GM19351 (cell line): ENCODE measurements at regions not wholly inside any gene's neighbourhood (a gene's known extent, or its start where the extent isn't known, plus 50 kb on each side); places are given as distances from the start of the nearest gene placed in this dataset.
"Not testable (repeated sequence)": the region's sequence is repeated elsewhere in the genome, so short reads cannot be mapped to it uniquely, and the experiment has no call there.

Experiments used
- ATAC-seq: cut with Tn5 transposase; IDR thresholded peaks from one replicate; pipeline ENCODE4 v1.9.1; 2021; ENCODE audit warnings: mild to moderate bottlenecking, moderate library complexity; ENCODE audit not compliant: unreplicated experiment

DNA sequence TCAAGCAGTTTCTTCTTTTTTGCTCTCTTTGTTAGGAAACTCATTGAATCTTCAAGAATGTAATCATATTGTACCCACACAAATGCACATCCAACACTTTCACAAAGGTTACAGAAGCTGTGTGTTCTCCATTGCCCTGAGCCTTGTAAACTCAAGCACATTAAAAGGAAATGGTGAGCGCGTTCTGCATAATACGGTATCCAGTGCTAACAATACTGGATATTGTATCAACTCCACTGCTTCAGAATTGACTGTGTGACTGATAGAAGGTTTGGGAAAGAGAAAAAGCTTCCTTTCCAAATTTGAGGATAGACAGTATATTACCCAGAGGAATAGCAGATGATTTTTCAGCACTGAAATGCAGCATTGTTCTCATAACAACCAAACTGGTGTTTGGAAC lies 268.9 kb upstream of the RBMS3 start:
- ATAC-seq = no peak

DNA sequence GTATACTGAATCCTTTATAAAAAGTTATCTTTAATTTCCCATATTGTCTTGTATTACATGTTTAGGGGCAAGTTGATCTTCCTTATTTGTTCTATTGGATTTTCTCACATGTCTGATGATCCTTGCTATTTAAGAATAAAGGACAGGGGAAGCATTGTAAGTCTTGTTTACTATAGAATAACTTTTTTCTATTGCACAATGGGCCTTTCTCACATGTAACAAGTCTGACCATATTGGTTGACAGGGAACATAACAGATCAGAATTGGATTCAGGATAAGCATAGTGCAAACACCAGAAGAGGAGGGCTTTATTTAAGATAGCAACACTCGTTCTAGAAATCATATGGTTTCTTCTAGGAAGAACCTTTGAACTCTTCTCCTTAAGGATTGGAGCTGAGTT lies 257.9 kb upstream of the RBMS3 start:
- ATAC-seq = no peak

DNA sequence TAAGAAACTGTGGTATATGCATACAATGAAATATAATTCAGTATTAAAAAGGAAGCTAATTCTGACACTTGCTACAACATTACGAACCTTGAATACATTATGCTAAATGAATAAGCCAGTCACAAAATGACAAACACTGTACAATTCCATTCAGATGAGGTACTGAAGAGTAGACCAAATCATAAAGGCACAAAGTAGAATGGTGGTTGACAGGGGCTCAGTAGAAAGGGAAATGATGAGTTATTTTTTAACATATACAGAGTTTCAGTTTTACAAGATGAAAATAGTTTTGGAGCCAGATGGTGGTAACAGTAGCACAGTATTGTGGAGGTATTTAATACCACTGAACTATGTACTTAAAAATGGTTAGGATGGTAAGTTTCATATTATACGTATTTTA lies 254.6 kb upstream of the RBMS3 start:
- peak; percentile 94 for ATAC-seq

DNA sequence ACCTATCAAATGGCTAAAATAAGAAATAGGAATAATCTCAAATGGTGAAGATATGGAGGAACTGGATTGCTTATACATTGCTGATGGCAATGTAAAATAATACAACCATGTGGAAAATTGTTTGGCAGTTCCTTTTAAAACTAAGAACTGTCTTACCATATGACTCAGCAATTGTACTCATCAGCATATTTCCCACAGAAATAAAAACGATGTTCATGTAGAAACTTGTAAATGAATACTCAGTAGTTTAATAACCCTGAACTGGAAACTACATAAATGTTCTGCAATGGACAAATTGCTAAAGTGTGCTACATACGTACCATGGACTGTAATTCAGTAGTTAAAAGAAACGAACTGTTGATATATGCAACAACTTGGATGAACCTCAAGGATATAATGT lies 253.9 kb upstream of the RBMS3 start:
- ATAC-seq = peak; percentile 39

DNA sequence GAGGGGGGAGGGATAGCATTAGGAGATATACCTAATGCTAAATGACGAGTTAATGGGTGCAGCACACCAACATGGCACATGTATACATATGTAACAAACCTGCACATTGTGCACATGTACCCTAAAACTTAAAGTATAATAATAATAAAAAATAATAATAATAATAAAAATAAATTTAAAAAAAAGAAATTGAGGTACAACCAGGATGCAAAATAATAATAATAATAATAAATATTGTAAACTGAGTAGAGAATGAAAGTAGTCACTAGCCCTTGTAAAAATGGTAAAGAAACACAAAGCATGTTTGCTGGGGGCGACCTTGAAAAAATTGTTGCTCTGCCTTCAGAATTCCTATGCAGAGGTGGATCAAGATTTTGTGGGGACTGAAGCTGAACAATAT lies 249.7 kb upstream of the RBMS3 start:
- ATAC-seq = not testable (repeated sequence)

DNA sequence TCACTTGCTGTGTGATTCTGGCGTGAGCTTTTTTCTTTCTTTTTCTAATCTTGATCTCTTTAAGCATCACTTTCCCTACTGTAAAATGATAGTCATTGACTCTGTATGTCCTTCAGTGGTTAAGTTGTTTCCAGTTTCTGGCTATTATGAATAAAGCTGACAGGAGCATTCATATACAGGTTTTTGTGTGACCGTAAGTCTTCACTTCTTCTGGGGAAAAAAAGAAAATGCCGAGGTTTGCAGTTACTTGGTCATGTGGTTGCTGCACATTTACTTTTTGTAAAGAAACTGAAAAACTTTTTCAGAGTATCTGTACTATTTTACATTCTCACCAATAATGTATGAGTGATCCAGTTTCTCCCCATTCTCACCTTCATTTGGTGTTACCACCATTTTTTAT lies 247.4 kb upstream of the RBMS3 start:
- ATAC-seq = no peak

DNA sequence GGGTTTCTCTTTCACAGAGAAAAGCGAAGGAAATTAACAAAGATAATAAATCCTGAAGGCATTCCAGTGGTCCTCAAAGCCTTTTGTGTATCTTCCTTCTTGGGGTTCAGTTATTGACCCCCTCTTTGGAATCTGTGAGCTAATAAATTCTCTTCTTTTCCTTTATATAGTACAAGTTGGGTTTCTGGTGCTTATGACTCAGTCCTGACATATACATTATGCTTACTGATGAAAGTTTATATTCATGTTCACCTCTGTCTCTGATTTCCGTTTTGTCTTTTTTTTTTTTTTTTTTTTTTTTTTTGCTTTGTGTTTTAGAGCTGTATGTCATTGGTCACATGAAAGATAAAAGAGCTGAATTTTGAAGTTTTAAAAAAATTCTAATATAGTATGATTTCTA lies 230.7 kb upstream of the RBMS3 start:
- no peak for ATAC-seq

DNA sequence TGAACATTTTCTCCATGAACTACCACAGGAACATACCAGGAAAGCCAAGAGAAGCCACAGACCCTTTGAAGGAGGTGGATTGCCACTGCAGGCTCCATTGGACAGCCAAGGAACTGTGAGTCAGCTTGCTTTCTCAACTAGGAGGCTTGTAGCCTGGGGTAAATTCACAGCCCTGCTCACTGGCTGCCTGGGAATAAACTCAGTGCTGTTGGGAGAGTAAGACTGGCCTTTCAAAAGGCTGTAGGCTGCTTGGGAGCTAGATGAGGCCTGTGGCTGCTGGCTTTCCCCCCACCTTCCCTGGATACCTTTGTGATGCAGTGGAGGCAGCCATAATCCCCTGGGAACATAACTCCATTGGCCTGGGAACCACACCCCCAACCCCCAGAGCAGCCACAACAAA lies 223.5 kb upstream of the RBMS3 start:
- no peak for ATAC-seq

DNA sequence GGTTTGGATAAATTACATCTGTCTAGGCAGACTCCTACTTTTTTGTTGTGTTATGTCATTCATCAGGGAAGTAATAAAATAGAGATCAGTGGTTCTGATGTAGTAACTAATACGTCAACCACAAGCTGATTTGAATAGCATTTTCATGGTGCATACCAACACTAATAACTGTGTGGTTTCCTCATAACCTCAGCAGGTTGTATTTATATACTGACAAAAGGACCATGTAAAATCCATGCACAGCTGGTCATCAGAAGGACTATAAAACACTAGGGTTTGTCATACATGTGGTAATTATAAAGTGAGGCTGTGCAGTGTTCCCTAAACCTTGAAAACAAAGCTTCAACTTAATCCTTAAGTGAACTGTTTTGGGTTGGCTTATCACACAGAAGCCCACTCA lies 216.8 kb upstream of the RBMS3 start:
- ATAC-seq = no peak

DNA sequence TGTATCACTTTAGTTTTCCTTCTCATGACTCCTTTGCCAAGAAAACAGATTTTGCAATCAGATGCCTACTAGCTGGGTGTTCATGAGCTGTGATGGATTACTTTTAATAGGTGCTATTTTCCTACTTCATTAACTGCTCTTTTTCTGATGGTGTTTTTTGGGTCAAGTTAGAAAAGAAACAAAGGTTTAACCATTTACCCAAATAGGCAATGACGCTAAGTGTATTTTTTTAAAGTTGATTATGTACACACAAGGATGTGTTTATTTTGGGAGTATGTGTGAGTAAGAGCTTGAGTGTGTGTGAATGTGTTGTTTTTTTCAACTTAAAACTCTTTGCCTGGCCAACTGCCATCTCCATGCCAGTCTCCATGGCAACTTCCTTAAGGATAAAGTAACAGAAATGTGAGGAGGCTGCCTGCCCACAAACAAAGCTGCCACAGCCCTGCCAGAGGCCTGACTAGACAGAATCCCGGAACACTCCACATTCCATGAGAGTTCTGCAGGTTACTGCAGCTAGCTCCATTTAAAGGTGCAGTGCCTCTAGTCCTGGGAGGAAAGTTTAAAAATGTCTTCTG lies 215.6 kb upstream of the RBMS3 start:
- ATAC-seq = no peak

DNA sequence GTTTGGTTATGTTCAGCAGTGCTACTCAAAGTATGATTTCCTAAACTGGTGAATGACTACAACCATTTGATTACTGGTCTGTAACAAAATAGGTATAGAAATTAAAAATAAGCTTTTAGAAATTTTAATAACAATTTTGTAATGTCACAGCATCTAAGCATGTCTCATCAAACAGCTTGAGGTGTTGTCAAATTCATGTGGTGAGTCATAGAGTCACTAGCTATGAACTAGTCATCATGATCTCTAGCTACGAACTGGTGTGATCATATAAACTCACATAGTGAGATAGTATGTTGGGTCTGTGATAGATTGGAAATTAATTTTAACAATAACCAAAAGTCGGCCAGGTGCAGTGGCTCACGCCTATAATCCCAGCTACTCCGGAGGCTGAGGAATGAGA lies 213.9 kb upstream of the RBMS3 start:
- no peak for ATAC-seq

DNA sequence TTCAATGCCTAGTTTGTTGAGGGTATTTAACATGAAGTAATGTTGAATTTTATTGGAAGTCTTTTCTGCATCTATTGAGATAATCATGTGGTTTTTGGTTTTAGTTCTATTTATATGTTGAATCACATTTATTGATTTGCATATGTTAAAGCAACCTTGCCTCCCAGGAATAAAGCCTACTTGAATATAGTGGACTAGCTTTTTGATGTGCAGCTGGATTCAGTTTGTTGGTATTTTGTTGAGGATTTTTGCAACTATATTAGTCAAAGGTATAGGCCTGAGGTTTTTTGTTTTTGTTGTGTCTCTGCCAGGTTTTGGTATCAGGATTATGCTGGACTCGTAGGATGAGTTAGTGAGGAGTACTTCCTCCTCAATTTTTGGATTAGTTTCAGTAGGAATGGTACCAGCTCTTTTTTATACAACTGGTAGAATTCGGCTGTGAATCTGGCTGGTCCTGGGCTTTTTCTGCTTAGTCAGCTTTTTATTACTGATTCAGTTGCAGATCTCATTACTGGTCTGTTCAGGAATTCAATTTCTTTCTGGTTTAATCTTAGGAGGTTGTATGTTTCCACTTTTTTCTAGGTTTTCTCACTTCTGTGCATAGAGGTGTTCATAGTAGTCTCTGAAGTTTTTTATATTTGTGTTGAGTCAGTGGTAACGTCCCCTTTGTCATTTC lies 209.8 kb upstream of the RBMS3 start:
- no peak for ATAC-seq

DNA sequence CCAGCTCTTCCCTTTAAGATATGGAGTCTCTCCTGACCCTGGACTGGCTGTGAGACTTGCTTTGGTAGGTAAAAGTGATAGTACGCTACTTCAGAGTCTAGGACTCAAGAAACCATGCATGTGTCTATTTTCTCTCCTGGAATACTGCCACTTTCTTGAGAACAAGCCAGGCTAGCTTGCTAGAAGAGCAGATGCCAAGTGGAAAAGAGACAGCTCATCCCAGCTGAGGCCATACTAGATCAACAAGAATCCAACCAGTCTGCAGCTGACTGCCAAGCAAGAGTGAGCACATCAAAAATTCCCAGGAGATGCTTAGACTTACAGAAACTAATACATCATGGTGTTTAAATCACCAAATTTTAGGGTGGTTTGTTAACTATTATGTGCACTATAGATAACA lies 208.3 kb upstream of the RBMS3 start:
- no peak for ATAC-seq

DNA sequence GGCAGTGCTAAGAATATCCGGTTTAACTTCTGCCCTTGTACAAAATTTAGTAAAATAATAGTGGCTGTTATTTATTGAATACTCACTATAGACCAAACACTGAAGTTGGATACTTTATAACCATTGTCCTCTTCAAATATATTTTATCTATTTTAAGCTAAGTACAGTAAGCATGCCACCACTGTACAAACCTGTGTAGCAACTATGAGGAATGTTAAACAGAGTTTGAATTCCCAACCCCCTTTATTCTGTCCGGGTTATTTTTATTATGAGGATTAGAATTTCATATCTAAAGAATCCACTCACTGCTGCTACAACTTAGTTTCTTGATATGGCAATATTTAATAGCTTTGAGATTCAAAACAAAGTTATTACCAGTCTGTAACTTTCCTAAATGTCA lies 203.5 kb upstream of the RBMS3 start:
- no peak for ATAC-seq

DNA sequence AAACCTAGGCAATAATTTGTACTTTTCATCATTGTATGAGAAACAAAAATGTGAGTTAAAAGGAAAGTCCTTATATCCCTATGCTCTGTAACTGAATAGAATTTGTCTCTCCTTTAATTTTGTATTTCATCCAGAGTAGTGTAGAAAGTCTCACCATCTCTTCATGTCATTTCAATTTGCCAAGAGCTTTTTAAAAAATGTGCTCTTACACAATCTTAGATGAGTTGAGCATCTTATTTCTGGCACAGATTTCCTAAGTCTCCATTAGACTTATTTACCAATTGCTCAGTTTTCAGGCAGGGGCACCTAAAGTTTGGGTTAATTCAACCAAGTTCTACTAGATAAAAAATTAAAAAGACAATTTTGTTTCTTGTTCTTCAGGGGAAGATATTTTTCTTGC lies 201.5 kb upstream of the RBMS3 start:
- ATAC-seq = no peak

DNA sequence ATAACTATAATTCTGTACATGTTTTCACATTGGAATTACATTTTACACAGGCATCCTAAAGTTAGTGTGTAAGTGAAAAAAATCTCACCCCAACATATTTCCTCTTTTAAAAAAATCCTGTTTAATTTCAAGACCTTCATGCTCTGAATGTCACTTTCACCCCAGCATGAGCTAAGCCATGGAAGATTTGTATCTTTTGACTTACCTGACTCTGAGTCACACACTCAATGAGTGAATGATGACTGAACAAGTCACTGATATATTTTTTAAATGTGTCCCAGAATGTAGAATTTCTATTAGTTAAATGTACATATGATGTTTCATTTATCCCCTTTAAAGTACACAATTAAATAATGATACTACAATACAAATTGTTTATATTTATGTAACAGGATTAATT lies 199.9 kb upstream of the RBMS3 start:
- no peak for ATAC-seq

DNA sequence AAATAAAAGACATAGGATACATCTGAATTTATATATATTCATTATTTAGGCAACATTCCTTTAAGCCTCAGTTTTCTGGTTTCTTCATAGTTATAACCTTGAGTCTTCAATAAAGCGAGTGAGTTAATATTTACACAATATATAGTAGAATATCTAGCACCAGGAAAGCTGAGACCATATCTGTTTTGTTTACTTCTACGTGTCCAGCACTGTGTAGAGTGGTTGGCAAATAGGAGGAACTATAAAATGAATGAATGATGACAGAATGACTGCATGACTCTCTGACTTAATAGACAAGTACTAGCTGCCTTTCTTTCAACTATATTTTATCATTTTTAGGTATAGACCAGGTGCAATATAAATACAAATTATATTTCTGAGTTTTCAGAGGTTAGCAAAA lies 197.8 kb upstream of the RBMS3 start:
- ATAC-seq = no peak

DNA sequence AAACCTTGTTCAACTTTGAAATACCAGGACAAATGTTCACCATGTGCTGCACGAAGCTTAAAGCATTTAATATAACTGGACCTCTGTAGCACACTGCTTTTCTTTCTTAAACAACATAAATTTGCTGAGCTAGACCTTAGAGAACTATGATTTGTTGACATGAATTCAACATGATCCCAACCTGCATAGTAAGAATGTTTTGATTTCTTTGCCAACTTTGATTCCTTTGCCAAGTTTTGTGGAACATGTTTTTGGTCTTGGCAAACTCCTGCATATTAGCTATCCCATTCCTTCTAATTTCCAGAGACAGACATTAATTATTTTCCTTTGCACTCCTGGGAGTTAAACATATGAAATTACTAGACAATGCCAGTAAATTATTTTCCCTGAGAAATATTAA lies 197.2 kb upstream of the RBMS3 start:
- ATAC-seq = no peak

DNA sequence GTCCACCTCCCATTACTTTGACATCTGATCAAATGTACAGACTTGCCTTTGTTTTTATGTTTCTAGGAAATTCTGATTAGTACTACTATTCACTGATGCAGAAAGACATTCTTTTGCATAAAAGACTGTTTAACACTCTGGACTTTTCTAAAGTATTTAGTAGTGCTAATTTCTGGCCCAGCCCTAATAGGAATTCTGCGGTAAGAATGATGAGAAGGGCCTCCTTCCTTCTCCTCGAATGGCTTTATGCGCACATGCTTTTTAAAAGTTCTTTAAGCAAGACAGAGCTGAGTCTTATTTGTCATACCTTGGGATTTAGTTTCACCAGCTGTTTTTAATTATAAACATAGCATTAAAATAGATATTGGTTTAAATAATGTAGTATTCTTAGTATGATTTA lies 192.3 kb upstream of the RBMS3 start:
- no peak for ATAC-seq

DNA sequence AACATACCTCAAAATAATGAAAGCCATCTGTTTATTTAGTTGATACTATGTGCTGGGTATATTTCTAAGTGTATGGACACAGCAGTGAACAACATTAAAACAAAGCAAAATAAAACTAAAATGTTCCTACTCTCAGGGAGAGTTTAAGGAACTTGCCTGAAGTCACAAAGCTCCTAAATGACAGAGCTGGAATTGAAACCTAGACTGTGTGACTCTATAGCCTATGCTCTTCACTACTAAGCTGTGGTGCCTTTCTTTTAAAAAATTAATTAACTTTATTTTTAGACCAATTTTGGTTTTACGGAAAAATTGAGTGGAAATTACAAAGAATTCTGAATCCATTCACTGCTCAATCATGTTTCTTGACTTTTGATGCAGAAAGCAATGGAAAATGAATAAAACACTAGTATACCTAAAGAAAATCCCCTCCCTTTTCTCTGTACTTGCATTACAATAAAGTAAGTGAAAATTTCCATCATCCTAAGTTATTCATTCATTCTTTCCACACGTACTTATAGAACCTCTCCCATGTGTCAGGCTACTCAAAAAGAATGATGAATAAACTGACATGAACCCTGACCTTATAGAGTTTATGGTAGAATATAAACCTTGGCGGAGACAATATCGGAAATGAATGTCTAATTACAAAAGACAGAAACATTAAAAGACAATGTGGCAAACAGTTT lies 189.8 kb upstream of the RBMS3 start:
- ATAC-seq = no peak

DNA sequence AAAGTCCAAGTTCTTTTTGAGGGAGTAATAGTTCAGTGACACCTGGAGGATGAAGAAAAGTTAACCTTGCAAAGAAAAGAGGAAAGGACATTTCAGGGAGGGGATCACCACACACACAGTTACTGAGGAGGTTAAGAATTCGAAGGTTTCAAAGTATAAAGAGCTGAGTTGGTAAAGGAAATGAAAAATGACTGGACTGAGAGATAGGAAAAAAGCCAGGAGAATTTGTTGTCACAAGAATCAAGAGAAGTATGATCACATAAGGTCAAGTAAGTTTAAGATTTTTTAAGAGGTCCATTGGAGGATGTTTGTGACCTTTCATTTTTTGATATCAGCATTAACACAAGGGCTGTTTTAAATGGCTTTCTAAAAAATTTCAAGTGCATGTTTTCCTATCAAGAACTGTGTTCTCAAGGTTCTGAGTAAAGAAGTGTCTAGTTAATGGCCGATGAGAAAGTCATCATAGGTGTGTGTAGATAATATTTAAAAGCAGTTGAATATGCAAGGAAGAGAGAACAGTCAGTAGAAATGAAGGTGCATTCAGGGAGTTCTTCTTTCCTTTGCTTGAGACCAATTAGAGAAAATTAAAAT lies 189.2 kb upstream of the RBMS3 start:
- ATAC-seq = no peak

DNA sequence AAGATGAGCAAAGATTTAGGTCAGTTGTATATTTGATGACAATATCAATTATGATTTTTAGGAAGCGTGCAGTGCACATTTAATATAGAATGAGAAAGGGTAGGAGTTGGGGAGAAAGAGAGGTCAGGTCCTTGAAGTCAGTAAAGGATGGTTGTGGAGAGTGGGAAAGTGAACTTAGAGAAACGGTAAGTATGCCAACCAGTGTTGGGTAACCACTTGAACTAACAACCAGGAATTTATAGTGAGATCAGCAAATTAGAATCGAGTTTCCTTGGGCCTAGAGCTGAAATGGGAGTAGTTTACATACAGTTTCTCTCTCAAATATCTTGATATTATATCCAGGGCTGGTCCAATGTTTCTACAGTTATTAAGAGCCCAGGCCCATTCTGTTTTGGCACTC lies 188.5 kb upstream of the RBMS3 start:
- no peak for ATAC-seq
